ENCODE measurements at regions not wholly inside any gene's neighbourhood (a gene's known extent, or its start where the extent isn't known, plus 50 kb on each side); places are given as distances from the start of the nearest gene placed in this dataset.
A peak's percentile ranks its signal among the peaks of the same experiment; 100 is the strongest.
"Not testable (repeated sequence)": the region's sequence is repeated elsewhere in the genome, so short reads cannot be mapped to it uniquely, and the experiment has no call there.

DNA sequence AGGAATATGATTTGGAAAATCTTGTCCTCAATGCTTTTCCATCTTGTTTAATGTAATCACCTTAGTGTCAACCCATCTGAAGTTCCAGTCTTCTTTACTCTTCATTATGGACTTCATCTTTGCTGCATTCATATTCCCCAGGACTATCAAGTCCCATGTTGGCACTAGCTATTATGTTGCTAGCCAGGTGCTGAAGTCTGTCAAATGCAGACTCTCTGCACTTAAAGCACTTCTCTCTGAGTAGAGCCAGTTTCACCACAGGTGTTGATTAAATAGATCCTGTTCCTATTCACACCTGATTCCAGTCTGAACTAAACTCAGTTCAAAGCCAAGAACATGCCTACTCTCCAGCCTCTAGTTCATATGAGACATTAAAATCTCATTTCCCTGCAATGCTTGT is 75.0 kb upstream of the PKN2 start:
- no peak for DNase-seq

- DNase-seq: no peak
These were observed 73.4 kb upstream of the PKN2 start for GRCh38 chr1:88610687-88611086.

GRCh38 chr1:88612292-88612691 is 71.8 kb upstream of the PKN2 start:
- DNase-seq: no peak

DNA sequence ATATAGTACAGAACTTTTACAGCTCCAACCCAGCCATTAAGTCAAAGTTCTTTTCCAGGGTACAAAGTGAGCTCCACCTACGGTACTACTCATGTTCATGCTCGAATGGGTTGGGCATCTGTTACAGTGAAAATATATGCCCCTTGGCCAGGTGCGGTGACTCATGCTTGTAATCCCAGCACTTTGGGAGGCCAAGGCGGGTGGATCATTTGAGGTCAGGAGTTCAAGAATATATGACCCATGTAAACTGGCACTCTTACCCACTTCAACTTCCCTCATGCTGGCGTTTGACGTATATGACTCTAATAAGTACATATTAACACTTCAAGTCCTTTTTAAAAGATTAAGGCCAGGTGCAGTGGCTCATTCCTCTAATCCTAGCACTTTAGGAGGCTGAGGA is 71.3 kb upstream of the PKN2 start:
- DNase-seq: peak; percentile 98

GRCh38 chr1:88618331-88618730 is 65.7 kb upstream of the PKN2 start:
- DNase-seq: no peak

DNA sequence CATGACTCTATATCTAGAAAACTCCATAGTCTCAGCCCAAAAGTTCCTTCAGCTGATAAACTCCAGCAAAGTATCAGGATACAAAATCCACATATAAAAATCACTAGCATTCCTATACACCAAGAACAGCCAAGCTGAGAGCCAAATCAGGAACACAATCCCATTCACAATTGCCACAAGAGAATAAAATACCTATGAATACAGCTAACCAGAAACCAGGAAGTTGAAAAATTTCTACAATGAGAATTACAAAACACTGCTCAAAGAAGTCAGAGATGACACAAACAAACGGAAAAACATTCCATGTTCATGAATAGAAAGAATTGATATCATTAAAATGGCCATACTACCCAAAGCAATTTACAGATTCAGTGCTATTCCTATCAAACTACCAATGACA is 61.0 kb upstream of the PKN2 start:
- not testable (repeated sequence) for DNase-seq
